RWPE2 (cell line): ENCODE measurements at regions not wholly inside any gene's neighbourhood (a gene's known extent, or its start where the extent isn't known, plus 50 kb on each side); places are given as distances from the start of the nearest gene placed in this dataset.
"Not testable (repeated sequence)": the region's sequence is repeated elsewhere in the genome, so short reads cannot be mapped to it uniquely, and the experiment has no call there.

ENCODE experiments used
- ATAC-seq: fragments of 200-7000 bp; cut with Tn5 transposase; 3 replicates; pipeline ENCODE4 v1.9.1; 2021; ENCODE audit warnings: low read depth
- DNase-seq: peaks from one replicate; pipeline ENCODE4 v3.0.0-alpha.2; 2020; ENCODE audit warnings: low spot score
- H3K27ac ChIP-seq: fragments of 450-650 bp; 2 replicates; pipeline ENCODE4 v1.5.1; 2017; ENCODE audit warnings: mild to moderate bottlenecking; ENCODE audit not compliant: poor library complexity, severe bottlenecking
- H3K27me3 ChIP-seq: fragments of 250-450 bp; sonication (Bioruptor Pico); 2 replicates; pipeline ENCODE4 v1.5.1; 2021; ENCODE audit warnings: mild to moderate bottlenecking, moderate library complexity; ENCODE audit not compliant: insufficient read depth, poor library complexity, severe bottlenecking
- H3K36me3 ChIP-seq: fragments of 250-450 bp; sonication (Bioruptor Pico); 2 replicates; pipeline ENCODE4 v1.5.1; 2020; ENCODE audit warnings: low read depth, mild to moderate bottlenecking, moderate library complexity
- H3K4me1 ChIP-seq: fragments of 250-450 bp; sonication (Bioruptor Pico); 2 replicates; pipeline ENCODE4 v1.5.1; 2021; ENCODE audit warnings: mild to moderate bottlenecking, moderate library complexity; ENCODE audit not compliant: insufficient read depth, poor library complexity, severe bottlenecking
- H3K4me3 ChIP-seq: fragments of 250-450 bp; sonication (Bioruptor Pico); 2 replicates; pipeline ENCODE4 v1.5.1; 2021; ENCODE audit warnings: mild to moderate bottlenecking, moderate library complexity; ENCODE audit not compliant: severe bottlenecking
- H3K9me3 ChIP-seq: fragments of 250-450 bp; sonication (Bioruptor Pico); 2 replicates; pipeline ENCODE4 v1.5.1; 2021; ENCODE audit warnings: mild to moderate bottlenecking, moderate library complexity; ENCODE audit not compliant: severe bottlenecking
- TF ChIP-seq, protein P1 (sequence below): fragments of 450-650 bp; IDR thresholded peaks from one replicate; pipeline ENCODE4 v1.5.1; 2017; ENCODE audit warnings: mild to moderate bottlenecking, moderate library complexity; ENCODE audit not compliant: poor library complexity, severe bottlenecking

GRCh38 chr5:154601014-154601413 lies 123.0 kb upstream of the HAND1 start:
- ATAC-seq, result no peak
- H3K27me3 ChIP-seq, result peaks cover 3% of the 10 kb centered on the region
- TF ChIP-seq, protein P1, sequence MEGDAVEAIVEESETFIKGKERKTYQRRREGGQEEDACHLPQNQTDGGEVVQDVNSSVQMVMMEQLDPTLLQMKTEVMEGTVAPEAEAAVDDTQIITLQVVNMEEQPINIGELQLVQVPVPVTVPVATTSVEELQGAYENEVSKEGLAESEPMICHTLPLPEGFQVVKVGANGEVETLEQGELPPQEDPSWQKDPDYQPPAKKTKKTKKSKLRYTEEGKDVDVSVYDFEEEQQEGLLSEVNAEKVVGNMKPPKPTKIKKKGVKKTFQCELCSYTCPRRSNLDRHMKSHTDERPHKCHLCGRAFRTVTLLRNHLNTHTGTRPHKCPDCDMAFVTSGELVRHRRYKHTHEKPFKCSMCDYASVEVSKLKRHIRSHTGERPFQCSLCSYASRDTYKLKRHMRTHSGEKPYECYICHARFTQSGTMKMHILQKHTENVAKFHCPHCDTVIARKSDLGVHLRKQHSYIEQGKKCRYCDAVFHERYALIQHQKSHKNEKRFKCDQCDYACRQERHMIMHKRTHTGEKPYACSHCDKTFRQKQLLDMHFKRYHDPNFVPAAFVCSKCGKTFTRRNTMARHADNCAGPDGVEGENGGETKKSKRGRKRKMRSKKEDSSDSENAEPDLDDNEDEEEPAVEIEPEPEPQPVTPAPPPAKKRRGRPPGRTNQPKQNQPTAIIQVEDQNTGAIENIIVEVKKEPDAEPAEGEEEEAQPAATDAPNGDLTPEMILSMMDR, result no peak
- H3K9me3 ChIP-seq, result no peaks in the 10 kb centered on the region
- H3K4me1 ChIP-seq, result no peaks in the 10 kb centered on the region
- DNase-seq, result no peak
- no peaks in the 10 kb centered on the region for H3K36me3 ChIP-seq
- no peak overlapping the region for H3K4me3 ChIP-seq
- H3K27ac ChIP-seq, result no peak overlapping the region

DNA sequence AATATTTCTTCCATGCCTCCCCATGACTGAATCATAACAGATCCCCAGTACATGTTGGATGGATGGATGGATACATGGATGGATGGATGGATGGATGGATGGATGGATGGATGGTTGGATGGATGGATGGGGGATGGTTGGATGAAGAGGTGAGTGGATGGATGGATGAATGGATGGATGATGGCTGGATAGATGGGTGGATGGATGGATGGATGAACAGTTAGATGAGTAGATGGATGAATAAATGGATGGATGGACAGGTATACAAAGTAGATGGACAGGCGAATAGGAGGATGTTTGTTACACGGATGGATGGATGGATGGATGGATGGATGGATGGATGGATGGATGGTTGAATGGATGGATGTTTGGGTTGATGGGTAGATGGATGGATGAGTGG lies 120.0 kb upstream of the HAND1 start:
- no peak overlapping the region for H3K4me3 ChIP-seq
- TF ChIP-seq, protein P1, result no peak
- no peak overlapping the region for H3K27ac ChIP-seq
- no peaks in the 10 kb centered on the region for H3K9me3 ChIP-seq
- peaks cover 3% of the 10 kb centered on the region for H3K4me1 ChIP-seq
- ATAC-seq (no peak), DNase-seq (no peak)
- no peaks in the 10 kb centered on the region for H3K27me3 ChIP-seq
- H3K36me3 ChIP-seq, result no peaks in the 10 kb centered on the region

DNA sequence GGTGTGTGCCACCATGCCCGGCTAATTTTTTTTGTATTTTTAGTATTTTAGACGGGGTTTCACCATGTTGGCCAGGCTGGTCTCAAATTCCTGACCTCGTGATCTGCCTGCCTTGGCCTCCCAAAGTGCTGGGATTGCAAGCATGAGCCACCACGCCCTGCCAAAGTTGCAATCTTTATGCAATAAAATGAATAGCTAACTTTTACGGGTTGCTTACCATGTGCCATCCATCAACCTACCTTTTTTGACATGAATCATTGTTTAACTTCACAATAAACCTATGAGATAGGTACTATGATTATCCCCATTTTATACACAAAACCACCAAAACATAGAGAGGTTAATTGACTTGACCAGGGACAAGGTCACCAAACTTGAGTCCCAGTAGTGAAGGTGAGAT lies 118.8 kb upstream of the HAND1 start:
- DNase-seq, H3K27ac ChIP-seq, H3K4me3 ChIP-seq, ATAC-seq, H3K27me3 ChIP-seq, H3K36me3 ChIP-seq, H3K9me3 ChIP-seq, H3K4me1 ChIP-seq: not testable (repeated sequence)

- ATAC-seq (no peak), DNase-seq (no peak)
- H3K36me3 ChIP-seq, result no peaks in the 10 kb centered on the region
- H3K4me3 ChIP-seq, result no peak overlapping the region
- H3K9me3 ChIP-seq, result no peaks in the 10 kb centered on the region
- peaks cover 5% of the 10 kb centered on the region for H3K4me1 ChIP-seq
- H3K27me3 ChIP-seq, result no peaks in the 10 kb centered on the region
- no peak overlapping the region for H3K27ac ChIP-seq
- TF ChIP-seq, protein P1, result no peak
Observed at GRCh38 chr5:154595662-154596061, 117.6 kb upstream of the HAND1 start.

- ATAC-seq, result no peak
- no peak overlapping the region for H3K4me3 ChIP-seq
- H3K9me3 ChIP-seq, result no peaks in the 10 kb centered on the region
- H3K27ac ChIP-seq, result no peak overlapping the region
- no peak for DNase-seq
- no peaks in the 10 kb centered on the region for H3K27me3 ChIP-seq
- TF ChIP-seq, protein P1, result no peak
- no peaks in the 10 kb centered on the region for H3K36me3 ChIP-seq
- peaks cover 5% of the 10 kb centered on the region for H3K4me1 ChIP-seq
Observed at GRCh38 chr5:154593796-154594195, 115.8 kb upstream of the HAND1 start.
